T-cell (primary cell): ENCODE measurements at regions not wholly inside any gene's neighbourhood (a gene's known extent, or its start where the extent isn't known, plus 50 kb on each side); places are given as distances from the start of the nearest gene placed in this dataset.

Experiments
- ATAC-seq, 4 experiments: fragments of 200-7000 bp in 3 of 4; fragments of 150-1000 bp in 1 of 4; cut with Tn5 transposase; replicated peaks in 1 of 4; 1 replicate in 3 of 4; 2 replicates in 1 of 4; pipeline ENCODE4 v1.10.0; 2021; ENCODE audit warnings: moderate library complexity in 3 of 4, mild to moderate bottlenecking in 2 of 4, moderate number of reproducible peaks in 1 of 4
- CTCF ChIA-PET, 2 donors: fragments of 300-600 bp; sonication (Branson Sonifier 250); formaldehyde crosslinking; loops; one replicate each; lab custom pipeline; 2022; ENCODE audit warnings: antibody characterized with exemption in 2 of 2; lab: Charles Lee
- POLR2A ChIA-PET, 2 donors: fragments of 300-600 bp; sonication (Branson Sonifier 250); formaldehyde crosslinking; loops; one replicate each; lab custom pipeline; 2022; ENCODE audit warnings: antibody characterized with exemption in 2 of 2; lab: Charles Lee
- DNase-seq, 35 experiments: peaks; one replicate each; pipeline versions ENCODE4 v3.0.0 to v3.0.0-alpha.2; 2013 to 2023
- H3K27ac ChIP-seq: one replicate; pipeline ENCODE4 v1.5.1; 2013; ENCODE audit warnings: low read length
- H3K27me3 ChIP-seq, 2 experiments: replicated peaks in 1 of 2; 1 replicate in 1 of 2; 2 replicates in 1 of 2; pipeline versions ENCODE4 v1.6.1 to v1.7.0; 2013; ENCODE audit warnings: low read length in 1 of 2, mixed read lengths in 1 of 2; ENCODE audit not compliant: control insufficient read depth in 2 of 2, insufficient read depth in 2 of 2; ENCODE audit errors: extremely low read depth in 1 of 2
- H3K36me3 ChIP-seq, 2 donors: 1 replicate in 1 of 2; 2 replicates in 1 of 2; pipeline versions ENCODE4 v1.6.1 to v1.7.0; 2013; ENCODE audit warnings: low read length in 1 of 2; ENCODE audit not compliant: control insufficient read depth in 2 of 2, insufficient read depth in 1 of 2; ENCODE audit errors: extremely low read depth in 1 of 2
- H3K4me1 ChIP-seq, 2 experiments: 1 replicate in 1 of 2; 2 replicates in 1 of 2; pipeline versions ENCODE4 v1.6.1 to v1.7.0; 2013; ENCODE audit warnings: low read length in 2 of 2, mixed read lengths in 1 of 2; ENCODE audit not compliant: insufficient read depth in 2 of 2, control insufficient read depth in 1 of 2; ENCODE audit errors: extremely low read depth in 1 of 2
- H3K4me3 ChIP-seq, 2 donors: 1 replicate in 1 of 2; 2 replicates in 1 of 2; pipeline versions ENCODE4 v1.5.1 to v1.7.0; 2013; ENCODE audit warnings: mild to moderate bottlenecking in 2 of 2, low read length in 1 of 2, moderate library complexity in 1 of 2; ENCODE audit not compliant: control insufficient read depth in 1 of 2; ENCODE audit errors: extremely low read depth in 1 of 2
- H3K9me3 ChIP-seq: 2 replicates; pipeline ENCODE4 v1.7.0; 2013
- H3K27ac Mint-ChIP-seq, 2 donors: one replicate each; pipeline ENCODE4 v1.8.0; 2020 to 2021; ENCODE audit warnings: mild to moderate bottlenecking in 2 of 2, mixed read lengths in 2 of 2
- H3K27me3 Mint-ChIP-seq, 2 donors: one replicate each; pipeline ENCODE4 v1.8.0; 2021 to 2022; ENCODE audit warnings: mixed read lengths in 2 of 2
- H3K36me3 Mint-ChIP-seq: one replicate; pipeline ENCODE4 v1.8.0; 2021; ENCODE audit warnings: mixed read lengths
- H3K4me1 Mint-ChIP-seq, 3 donors: one replicate each; pipeline ENCODE4 v1.8.0; 2020 to 2022; ENCODE audit warnings: mixed read lengths in 3 of 3, mild to moderate bottlenecking in 1 of 3
- H3K4me3 Mint-ChIP-seq, 3 donors: one replicate each; pipeline ENCODE4 v1.8.0; 2020 to 2022; ENCODE audit warnings: mild to moderate bottlenecking in 3 of 3, mixed read lengths in 3 of 3, moderate library complexity in 3 of 3
- H3K9me3 Mint-ChIP-seq, 3 donors: one replicate each; pipeline ENCODE4 v1.8.0; 2020 to 2022; ENCODE audit warnings: mixed read lengths in 3 of 3
- WGBS: methylation state at CpG from one replicate; pipeline ENCODE4 v1.1.5; 2013; ENCODE audit warnings: missing lambda C conversion rate; ENCODE audit not compliant: insufficient coverage; 5-methylcytosine and 5-hydroxymethylcytosine counted together

DNA sequence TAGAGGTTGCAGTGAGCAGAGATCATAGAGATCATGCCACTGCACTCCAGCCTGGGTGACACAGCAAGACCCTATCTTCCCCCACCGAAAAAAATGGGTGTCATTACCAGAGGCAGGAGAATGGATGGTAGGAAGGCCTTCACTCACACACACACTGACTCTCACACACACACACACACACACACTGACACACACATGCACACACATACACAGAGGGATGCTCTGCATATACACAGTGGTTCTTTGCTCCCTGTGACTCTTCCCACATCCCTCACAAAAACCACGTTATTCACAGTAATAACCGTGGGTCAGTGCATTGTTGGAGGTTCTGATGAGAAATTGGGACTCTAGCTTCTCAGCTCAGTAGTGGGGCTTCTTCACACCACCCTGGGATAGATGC, 300.2 kb upstream of the N4BP1 start:
- no CpG with 5 or more reads among the region's 3 CpGs for WGBS
- Mint-ChIP-seq H3K27me3 (no peaks in the 10 kb centered on the region), H3K4me3 (no peak overlapping the region), H3K9me3 (peaks cover 0 to 4% (median 2%) of the 10 kb centered on the region in 3 donors), H3K4me1 (no peaks in the 10 kb centered on the region), H3K36me3 (no peaks in the 10 kb centered on the region), H3K27ac (no peak overlapping the region)
- CTCF ChIA-PET: no interaction called here
- DNase-seq: no peak
- Histone ChIP-seq H3K27ac (no peak overlapping the region), H3K9me3 (no peaks in the 10 kb centered on the region), H3K4me1 (no peaks in the 10 kb centered on the region), H3K27me3 (no peaks in the 10 kb centered on the region), H3K36me3 (no peaks in the 10 kb centered on the region), H3K4me3 (no peak overlapping the region)
- POLR2A ChIA-PET: no interaction called here
- ATAC-seq: no peak

- DNase-seq: no peak
Measured at GRCh38 chr16:48909231-48909630, 299.3 kb upstream of the N4BP1 start.

DNA sequence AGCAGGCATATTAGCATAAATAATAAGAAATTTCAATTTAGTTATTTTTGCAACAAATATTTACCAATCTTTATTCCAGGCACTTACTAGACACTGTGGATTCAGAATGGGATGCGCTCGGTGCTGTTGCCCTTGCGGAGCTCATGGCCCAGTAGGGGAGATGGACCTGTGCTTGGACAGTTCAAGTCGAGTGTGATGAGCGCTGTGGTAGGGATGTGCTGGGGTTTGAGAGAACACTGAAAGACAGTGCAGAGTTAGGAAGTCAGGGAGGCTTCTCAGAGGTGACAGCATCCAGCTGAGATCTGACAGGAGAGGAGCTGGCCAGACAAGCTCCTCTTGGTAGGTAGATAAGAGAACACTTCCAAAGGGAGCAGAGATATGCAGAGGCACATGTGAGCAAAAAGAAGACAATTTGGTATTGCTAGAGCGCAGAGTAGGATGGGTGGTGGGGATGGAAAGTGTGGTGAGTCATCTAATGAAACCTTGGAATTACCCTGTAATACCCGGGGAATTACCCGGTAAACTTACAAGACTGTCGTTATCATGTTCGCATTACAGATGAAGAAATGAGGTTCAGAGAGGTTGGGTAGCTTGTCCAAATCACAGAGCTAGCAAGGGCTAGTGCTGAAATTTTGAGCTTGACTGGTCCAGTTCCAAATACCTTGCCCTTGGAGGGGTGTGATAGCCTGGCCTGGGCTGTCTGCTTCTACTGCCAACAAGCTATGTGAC, 298.1 kb upstream of the N4BP1 start:
- Histone ChIP-seq H3K4me1 (no peaks in the 10 kb centered on the region), H3K27ac (no peak overlapping the region), H3K4me3 (no peak overlapping the region), H3K27me3 (no peaks in the 10 kb centered on the region), H3K9me3 (no peaks in the 10 kb centered on the region), H3K36me3 (no peaks in the 10 kb centered on the region)
- Mint-ChIP-seq H3K27me3 (no peaks in the 10 kb centered on the region), H3K4me1 (no peaks in the 10 kb centered on the region), H3K27ac (no peak overlapping the region), H3K36me3 (no peaks in the 10 kb centered on the region), H3K9me3 (peaks cover 0 to 2% (median 0%) of the 10 kb centered on the region in 3 donors), H3K4me3 (no peak overlapping the region)
- 73% methylated on average over 10 of the region's 10 CpGs for WGBS
- DNase-seq: no peak
- POLR2A ChIA-PET: no interaction called here
- CTCF ChIA-PET: no interaction called here
- ATAC-seq: no peak

More at GRCh38 chr16:48909231-48909630, 299.3 kb upstream of the N4BP1 start:
- Histone ChIP-seq H3K36me3 (no peaks in the 10 kb centered on the region), H3K4me3 (no peak overlapping the region), H3K27me3 (no peaks in the 10 kb centered on the region), H3K4me1 (no peaks in the 10 kb centered on the region), H3K27ac (no peak overlapping the region), H3K9me3 (no peaks in the 10 kb centered on the region)
- no peaks in the 10 kb centered on the region for H3K4me1 Mint-ChIP-seq
- peaks cover 0 to 4% (median 2%) of the 10 kb centered on the region in 3 donors for H3K9me3 Mint-ChIP-seq
- no peak overlapping the region for H3K27ac Mint-ChIP-seq
- H3K27me3 Mint-ChIP-seq: no peaks in the 10 kb centered on the region
- H3K36me3 Mint-ChIP-seq: no peaks in the 10 kb centered on the region
- H3K4me3 Mint-ChIP-seq: no peak overlapping the region
- ChIA-PET CTCF (no interaction called here), POLR2A (no interaction called here)
- no peak for ATAC-seq
- 90% methylated on average over 2 of the region's 5 CpGs for WGBS

DNA sequence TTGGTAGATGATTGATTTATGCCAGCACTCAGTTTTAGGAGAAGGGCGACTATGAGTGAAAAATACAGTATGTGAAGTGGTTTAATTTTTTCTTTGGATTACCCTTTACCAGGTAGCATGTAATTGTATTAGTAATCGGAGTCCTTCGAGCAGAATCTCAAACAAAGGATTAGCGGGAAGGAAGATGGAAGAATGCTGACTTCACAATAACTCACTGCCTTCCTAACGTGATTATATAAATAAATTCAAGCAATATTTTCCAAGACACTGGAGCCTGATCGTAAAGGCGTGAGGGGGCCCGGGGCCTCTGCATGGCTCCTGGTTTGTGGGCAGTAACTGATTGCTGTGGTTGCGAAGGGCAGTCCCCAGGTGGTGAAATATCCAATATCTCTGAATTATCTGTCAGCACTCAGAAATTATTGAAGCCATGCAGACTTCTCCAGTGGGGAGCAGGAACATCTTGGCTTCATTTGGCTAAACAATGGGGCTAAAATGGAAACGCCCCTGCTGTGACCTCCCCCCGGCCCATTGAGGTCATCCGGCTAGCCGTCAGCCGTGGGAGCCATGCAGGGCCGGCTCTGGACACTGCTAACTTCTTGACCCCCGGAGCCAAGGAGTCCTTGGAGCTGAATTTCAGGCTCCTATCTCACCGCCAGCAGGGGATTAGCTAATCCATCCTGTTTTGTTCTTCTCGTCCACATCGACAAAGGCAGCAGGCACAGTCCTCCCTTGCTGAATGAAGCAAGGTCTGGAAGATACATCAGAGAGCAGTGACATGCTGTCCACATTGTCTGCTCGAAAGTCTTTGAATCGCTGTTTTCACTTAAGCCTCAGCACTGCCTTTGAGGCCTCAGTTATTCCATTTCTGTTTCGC, 295.9 kb upstream of the N4BP1 start:
- H3K36me3 Mint-ChIP-seq: no peaks in the 10 kb centered on the region
- Histone ChIP-seq H3K4me1 (no peaks in the 10 kb centered on the region), H3K36me3 (no peaks in the 10 kb centered on the region), H3K27me3 (peaks cover 0 to 5% of the 10 kb centered on the region in 2 experiments), H3K27ac (no peak overlapping the region), H3K4me3 (no peak overlapping the region), H3K9me3 (no peaks in the 10 kb centered on the region)
- no peak for ATAC-seq
- peaks cover 0 to 2% (median 2%) of the 10 kb centered on the region in 3 donors for H3K9me3 Mint-ChIP-seq
- no peaks in the 10 kb centered on the region for H3K27me3 Mint-ChIP-seq
- no peaks in the 10 kb centered on the region for H3K4me1 Mint-ChIP-seq
- WGBS: 81% methylated on average over 11 of the region's 22 CpGs
- POLR2A ChIA-PET: no interaction called here
- no peak for DNase-seq
- no peak overlapping the region for H3K27ac Mint-ChIP-seq
- H3K4me3 Mint-ChIP-seq: no peak overlapping the region
- CTCF ChIA-PET: interaction anchor here in 1 of 2 donors (0.8 kb wide), 1 partner anchor 9 kb away, joined by 3 read pairs; no protein-coding TSS in a partner anchor

DNA sequence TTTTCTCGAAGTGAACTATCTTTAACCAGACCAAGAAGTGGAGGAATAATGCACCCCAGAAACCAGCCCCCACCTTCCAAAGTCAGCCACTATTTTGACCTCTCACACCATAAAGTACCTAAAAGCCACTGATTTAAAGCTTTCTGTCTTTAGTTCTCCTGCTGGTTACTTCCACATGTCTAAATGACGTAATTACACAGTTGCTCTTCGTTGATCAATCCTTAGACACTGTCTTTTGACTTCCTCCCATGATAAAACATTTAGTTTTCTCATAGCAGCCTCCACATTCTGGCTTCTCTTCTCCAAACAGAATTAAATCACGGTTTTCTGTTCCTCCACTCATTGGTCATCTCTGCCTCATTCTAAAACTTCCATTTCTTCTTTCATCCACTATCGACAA, 294.4 kb upstream of the N4BP1 start:
- Histone ChIP-seq H3K9me3 (no peaks in the 10 kb centered on the region), H3K27me3 (peaks cover 0 to 5% of the 10 kb centered on the region in 2 experiments), H3K27ac (no peak overlapping the region), H3K4me1 (no peaks in the 10 kb centered on the region), H3K4me3 (no peak overlapping the region), H3K36me3 (no peaks in the 10 kb centered on the region)
- POLR2A ChIA-PET: no interaction called here
- no peak for DNase-seq
- no peak for ATAC-seq
- Mint-ChIP-seq H3K27ac (no peak overlapping the region), H3K4me3 (no peak overlapping the region), H3K27me3 (no peaks in the 10 kb centered on the region), H3K36me3 (no peaks in the 10 kb centered on the region), H3K9me3 (peaks cover 0 to 5% (median 2%) of the 10 kb centered on the region in 3 donors), H3K4me1 (no peaks in the 10 kb centered on the region)
- WGBS: 70% methylated on average over 3 of the region's 5 CpGs
- CTCF ChIA-PET: no interaction called here

DNA sequence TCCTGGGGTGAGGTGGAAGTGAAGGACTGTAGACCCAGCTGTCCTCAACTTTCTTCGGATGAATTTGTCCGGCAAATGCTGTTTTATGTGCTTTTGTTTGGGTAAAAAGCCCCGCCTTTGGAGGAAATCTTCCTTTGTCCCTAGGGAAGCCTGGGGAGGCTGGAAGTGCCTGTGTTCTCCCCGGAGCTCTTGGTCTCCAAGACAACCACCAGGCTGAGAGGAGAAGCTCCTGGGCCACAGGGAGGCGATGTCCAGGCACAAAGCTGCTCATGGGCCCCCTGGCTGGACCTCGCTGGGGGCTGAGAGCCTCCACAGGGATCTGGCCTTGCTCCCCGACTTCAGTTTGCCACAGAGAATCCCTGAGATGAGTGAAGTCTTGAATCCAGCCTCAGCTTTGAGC, 293.1 kb upstream of the N4BP1 start:
- no peaks in the 10 kb centered on the region for H3K27me3 Mint-ChIP-seq

More for the DNA sequence above, 293.1 kb upstream of the N4BP1 start:
- Mint-ChIP-seq H3K4me3 (no peak overlapping the region), H3K27ac (no peak overlapping the region), H3K9me3 (peaks cover 0 to 5% (median 2%) of the 10 kb centered on the region in 3 donors), H3K36me3 (no peaks in the 10 kb centered on the region), H3K4me1 (no peaks in the 10 kb centered on the region)
- ATAC-seq (no peak), DNase-seq (no peak)
- ChIA-PET POLR2A (no interaction called here), CTCF (no interaction called here)
- H3K36me3 ChIP-seq: no peaks in the 10 kb centered on the region
- no peak overlapping the region for H3K27ac ChIP-seq
- H3K27me3 ChIP-seq: peaks cover 0 to 5% of the 10 kb centered on the region in 2 experiments
- 46% methylated on average over 6 of the region's 7 CpGs for WGBS
- no peaks in the 10 kb centered on the region for H3K4me1 ChIP-seq
- H3K9me3 ChIP-seq: no peaks in the 10 kb centered on the region
- H3K4me3 ChIP-seq: no peak overlapping the region
